RWPE1 (cell line): ENCODE measurements at regions not wholly inside any gene's neighbourhood (a gene's known extent, or its start where the extent isn't known, plus 50 kb on each side); places are given as distances from the start of the nearest gene placed in this dataset.

ENCODE experiments used
- CTCF ChIA-PET: fragments of 350-600 bp; sonication (Branson Sonifier 250); formaldehyde crosslinking; extraction: SDS; loops from one replicate; lab custom pipeline; 2021; lab: Yijun Ruan, JAX
- POLR2A ChIA-PET: fragments of 400-600 bp; formaldehyde crosslinking; extraction: SDS; loops from one replicate; lab custom pipeline; 2020; ENCODE audit warnings: antibody characterized with exemption; ENCODE audit not compliant: low non-redundant PET; lab: Yijun Ruan, JAX
- DNase-seq: peaks from one replicate; pipeline ENCODE4 v3.0.0; 2012; ENCODE audit warnings: low spot score
- H3K27ac ChIP-seq: fragments of 450-650 bp; 2 replicates; pipeline ENCODE4 v1.5.1; 2017
- TF ChIP-seq, protein P1 (sequence below): fragments of 450-650 bp; conservative IDR thresholded peaks from 2 replicates; pipeline ENCODE4 v1.5.1; 2017; ENCODE audit warnings: low read depth, mild to moderate bottlenecking

DNA sequence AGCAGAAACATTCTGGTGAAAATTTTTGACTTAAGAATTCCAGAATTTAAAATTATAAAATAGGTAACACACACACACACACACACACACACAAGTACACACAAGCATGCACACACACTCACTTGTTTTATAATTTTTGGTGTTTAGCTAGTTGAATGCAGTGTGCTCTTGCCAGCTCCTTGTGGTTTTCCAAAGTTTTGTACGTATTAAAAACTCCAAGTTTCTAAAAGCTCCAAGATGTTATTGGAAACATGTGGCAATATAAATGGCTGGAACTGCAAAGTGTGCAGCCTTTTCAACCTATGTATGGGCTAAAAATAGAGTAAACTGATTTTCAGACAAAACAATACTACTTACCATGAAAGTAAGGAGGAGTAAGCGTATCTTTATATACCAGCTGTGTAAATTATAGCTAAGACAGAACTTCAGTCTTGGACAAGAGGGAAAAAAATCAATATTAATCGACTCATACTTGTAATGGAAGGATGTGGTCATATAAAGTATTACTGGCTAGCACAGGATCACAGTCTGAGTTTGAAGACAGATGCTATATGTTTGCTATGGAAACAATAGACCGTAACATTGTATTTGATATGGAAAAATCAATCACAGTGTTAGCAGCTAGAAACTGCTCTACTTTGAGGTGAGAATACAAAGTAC is 727.1 kb upstream of the GRAMD2B start:
- ChIA-PET POLR2A (no interaction called here), CTCF (interaction anchor here (0.6 kb wide), 1 partner anchor 820 kb away, joined by 3 read pairs; no protein-coding TSS in a partner anchor)
- no peak overlapping the region for H3K27ac ChIP-seq
- TF ChIP-seq, protein P1, sequence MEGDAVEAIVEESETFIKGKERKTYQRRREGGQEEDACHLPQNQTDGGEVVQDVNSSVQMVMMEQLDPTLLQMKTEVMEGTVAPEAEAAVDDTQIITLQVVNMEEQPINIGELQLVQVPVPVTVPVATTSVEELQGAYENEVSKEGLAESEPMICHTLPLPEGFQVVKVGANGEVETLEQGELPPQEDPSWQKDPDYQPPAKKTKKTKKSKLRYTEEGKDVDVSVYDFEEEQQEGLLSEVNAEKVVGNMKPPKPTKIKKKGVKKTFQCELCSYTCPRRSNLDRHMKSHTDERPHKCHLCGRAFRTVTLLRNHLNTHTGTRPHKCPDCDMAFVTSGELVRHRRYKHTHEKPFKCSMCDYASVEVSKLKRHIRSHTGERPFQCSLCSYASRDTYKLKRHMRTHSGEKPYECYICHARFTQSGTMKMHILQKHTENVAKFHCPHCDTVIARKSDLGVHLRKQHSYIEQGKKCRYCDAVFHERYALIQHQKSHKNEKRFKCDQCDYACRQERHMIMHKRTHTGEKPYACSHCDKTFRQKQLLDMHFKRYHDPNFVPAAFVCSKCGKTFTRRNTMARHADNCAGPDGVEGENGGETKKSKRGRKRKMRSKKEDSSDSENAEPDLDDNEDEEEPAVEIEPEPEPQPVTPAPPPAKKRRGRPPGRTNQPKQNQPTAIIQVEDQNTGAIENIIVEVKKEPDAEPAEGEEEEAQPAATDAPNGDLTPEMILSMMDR, result no peak
- DNase-seq, result no peak

DNA sequence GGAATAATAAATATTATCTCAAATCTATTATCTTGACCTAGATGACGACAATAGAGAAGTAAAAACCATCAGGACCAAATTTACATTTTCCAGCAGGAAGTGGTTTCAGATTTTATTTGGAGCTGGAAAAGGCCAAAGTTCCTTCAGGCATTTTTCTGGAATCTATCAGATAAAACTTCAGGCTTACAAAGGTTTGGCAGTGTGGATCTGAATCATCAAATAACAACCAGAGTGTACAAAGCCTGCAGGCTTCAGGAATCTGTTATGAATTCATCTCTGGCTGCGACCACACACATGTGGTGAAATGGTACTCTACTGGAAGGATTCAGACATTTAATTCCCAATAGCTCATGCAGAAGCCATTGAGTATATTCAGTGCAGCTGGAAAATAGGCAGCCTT is 726.4 kb upstream of the GRAMD2B start:
- ChIA-PET CTCF (interaction anchor here (0.6 kb wide), 1 partner anchor 821 kb away, joined by 3 read pairs; no protein-coding TSS in a partner anchor), POLR2A (no interaction called here)
- DNase-seq, result peak; percentile 26
- H3K27ac ChIP-seq, result no peak overlapping the region
- TF ChIP-seq, protein P1, result no peak

DNA sequence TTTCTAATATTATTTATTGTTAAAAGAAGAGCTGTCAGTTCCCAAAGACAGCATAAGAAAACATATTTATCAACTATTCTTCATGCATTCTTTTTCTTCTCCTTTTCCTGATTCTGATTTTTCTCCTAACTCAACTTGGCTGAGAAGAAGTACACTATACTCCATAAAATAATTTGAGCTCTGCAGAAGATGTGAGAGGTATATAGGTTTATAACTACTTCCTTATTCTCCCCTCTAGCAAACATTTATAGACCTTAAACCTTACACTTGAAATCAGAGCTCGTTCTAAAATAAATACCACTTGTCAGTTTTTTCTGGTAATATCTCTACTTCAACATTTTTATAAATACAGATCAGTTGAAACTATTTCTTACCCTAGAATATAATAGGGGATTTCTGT is 724.8 kb upstream of the GRAMD2B start:
- POLR2A ChIA-PET, result no interaction called here
- TF ChIP-seq, protein P1, result no peak
- H3K27ac ChIP-seq, result no peak overlapping the region
- CTCF ChIA-PET, result no interaction called here
- no peak for DNase-seq

DNA sequence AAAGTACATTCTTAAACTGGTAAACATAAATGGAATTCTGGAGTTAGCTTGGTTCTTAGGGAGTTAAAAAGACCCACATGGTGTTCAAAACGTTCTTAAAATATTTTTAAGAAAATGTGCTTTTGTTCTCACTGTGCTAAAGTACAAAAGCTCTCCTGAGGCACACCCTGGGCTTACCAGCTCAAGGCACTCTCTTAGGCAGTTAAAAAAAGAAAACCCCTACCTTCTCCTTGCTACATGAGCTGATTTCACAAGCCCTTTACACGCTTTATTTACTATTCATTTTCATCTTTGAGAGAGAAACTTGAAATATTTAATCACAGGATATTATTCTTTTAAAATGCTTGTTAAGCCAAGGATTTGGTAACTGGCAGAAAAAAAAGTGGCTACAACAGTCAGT is 723.3 kb upstream of the GRAMD2B start:
- POLR2A ChIA-PET, result no interaction called here
- CTCF ChIA-PET, result interaction anchor here (0.6 to 0.8 kb wide), 2 partner anchors 10 to 49 kb away, joined by 3 read pairs; no protein-coding TSS in a partner anchor
- TF ChIP-seq, protein P1, result no peak
- no peak overlapping the region for H3K27ac ChIP-seq
- DNase-seq, result no peak

DNA sequence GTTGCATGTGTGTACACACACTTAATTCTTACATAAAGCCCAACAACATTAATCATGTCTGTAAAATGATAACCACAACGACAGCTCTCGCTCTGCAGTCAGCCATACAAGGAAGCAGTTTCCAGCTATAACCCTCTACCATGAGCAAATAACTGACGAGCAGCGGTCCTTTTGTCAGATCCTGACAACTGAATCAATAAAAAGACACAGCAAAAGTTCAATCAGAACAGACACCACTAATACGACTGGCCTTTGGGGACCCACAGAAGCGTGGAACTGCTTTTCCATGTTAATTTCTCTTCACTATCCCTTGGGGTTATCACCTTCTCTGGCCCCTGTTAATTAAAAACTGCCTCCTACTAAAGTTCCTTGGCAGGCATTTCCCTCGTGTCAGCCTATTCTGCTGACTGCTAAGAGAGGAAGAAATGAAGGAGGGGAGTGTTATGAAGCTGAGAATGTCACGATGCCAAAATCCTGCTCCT is 722.8 kb upstream of the GRAMD2B start:
- TF ChIP-seq, protein P1, result no peak
- no peak overlapping the region for H3K27ac ChIP-seq
- DNase-seq, result no peak
- CTCF ChIA-PET, result interaction anchor here (0.6 to 0.8 kb wide), 2 partner anchors 10 to 50 kb away, joined by 3 read pairs; no protein-coding TSS in a partner anchor
- POLR2A ChIA-PET, result no interaction called here

DNA sequence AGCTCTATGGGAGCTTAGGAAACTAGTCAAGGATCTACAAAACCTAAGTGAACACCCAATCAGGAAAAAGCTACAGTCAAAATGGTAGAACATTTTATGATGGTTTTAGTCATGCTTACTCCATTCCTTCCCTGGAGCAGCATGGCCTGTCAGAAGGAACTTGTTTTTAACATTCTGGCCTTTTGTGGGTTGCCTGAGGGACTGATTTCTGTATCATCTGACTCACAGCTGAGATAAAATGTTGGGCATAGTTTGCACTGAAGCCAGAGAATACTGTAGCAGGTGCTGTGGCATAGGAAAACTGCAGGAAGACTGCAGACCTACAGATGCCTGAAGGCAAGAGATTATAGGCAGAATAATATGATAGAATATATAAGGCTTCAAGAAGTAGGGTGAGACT is 719.6 kb upstream of the GRAMD2B start:
- DNase-seq, result no peak
- ChIA-PET CTCF (interaction anchor here (0.8 kb wide), 1 partner anchor 433 kb away, joined by 5 read pairs; no protein-coding TSS in a partner anchor), POLR2A (no interaction called here)
- TF ChIP-seq, protein P1, result no peak
- no peak overlapping the region for H3K27ac ChIP-seq
